HG02571 (cell line): ENCODE measurements at regions not wholly inside any gene's neighbourhood (a gene's known extent, or its start where the extent isn't known, plus 50 kb on each side); places are given as distances from the start of the nearest gene placed in this dataset.

ENCODE experiments used
- ATAC-seq: cut with Tn5 transposase; IDR thresholded peaks from one replicate; pipeline ENCODE4 v1.9.1; 2021; ENCODE audit warnings: mild to moderate bottlenecking, moderate library complexity; ENCODE audit not compliant: unreplicated experiment

DNA sequence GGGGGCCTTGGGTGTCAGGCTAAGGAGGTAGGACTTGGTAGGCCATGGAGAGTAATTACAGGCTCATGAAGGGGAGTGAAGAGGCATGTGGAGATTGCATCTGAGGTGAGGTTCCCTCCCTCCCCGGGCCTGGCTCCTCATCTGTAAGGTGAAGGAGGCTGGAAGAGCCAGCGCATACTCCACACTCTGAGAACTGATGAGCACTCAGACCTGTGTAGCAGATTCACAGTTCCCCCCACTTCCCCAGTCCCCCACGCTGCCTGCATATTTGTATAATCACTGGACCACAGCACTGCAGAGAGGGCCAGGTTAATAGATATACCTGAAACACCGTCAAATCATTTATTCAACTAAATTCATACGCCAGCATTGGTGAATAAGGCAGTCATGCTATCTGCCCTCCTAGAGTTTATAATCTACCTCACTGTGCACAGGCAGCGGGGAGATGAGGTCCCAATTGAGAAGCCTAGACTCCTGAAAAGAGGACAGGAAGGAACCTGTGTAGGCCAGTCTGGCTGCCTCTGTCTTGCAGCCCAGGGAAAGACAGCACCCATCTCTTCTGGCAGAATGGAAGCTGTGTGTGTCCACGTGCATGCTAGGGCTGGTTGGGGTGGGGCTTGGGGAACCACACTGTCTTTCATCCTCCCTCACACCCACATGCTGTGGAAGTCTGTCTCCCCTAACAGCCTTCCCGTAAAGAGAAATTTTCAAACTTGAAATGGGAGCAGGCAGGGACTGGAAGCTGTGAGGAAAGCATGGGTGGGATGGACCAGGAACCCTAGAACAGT lies 110.6 kb upstream of the ATP1A1 start:
- ATAC-seq = no peak

DNA sequence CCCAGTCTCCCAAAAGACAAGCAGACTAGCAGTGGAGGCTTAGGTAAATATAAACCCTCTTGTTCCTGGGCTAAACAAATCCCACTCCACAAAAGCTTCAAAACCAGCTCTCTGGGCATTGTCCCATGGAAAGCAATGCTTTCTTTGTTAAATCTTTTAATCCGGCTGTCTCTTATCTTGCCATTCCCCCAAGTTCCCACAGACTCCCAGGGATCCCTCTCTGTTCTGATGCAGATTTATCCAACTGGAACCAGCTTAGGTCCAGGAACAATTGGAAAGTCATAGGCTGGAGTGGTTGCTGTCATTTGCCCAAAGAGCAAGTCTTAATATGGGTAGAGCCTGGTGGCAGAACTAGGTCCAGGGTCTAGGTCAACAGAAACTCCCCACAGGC lies 110.1 kb upstream of the ATP1A1 start:
- ATAC-seq = no peak

- no peak for ATAC-seq
Measured at GRCh38 chr1:116265931-116266863, 106.8 kb upstream of the ATP1A1 start.

DNA sequence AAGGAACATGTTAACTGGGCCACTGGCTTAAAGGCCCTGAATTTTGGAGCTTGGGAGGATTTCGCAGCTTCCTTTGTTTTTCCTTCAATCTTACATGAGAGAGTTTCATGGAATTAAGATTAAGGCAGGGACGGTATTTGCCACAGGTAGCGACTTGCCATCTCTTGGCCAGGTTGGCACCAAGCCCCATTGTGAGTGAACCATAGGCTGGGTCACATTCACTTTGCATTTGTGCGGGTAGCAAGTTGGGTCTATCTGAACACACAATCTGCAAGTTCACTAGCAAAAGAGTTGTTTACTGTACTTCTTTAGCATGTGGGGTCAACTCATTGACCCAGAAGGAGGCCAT lies 106.2 kb upstream of the ATP1A1 start:
- ATAC-seq = no peak

GRCh38 chr1:116268211-116268610 lies 104.8 kb upstream of the ATP1A1 start:
- ATAC-seq = no peak

GRCh38 chr1:116270316-116271057 lies 102.6 kb upstream of the ATP1A1 start:
- no peak for ATAC-seq

- ATAC-seq = no peak
Measured at GRCh38 chr1:116273042-116273783, 99.8 kb upstream of the ATP1A1 start.

GRCh38 chr1:116276532-116276931 lies 96.5 kb upstream of the ATP1A1 start:
- no peak for ATAC-seq

- no peak for ATAC-seq
Measured at GRCh38 chr1:116277840-116278540, 95.1 kb upstream of the ATP1A1 start.

DNA sequence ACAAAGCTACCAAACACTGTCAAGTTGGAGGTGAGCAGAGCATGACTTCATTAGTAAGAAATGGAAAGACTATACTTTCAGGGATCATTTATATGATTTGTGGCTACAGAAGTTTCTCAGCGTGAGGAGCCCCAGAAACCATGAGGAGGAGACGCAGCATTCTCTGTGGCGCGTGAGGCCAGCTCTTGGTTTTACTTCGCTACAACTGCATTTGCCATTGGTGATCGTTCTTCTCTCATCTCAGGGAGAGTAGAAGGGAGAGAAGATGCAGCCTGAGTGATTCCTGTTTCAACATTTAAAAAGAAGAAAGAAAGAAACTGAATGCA lies 94.5 kb upstream of the ATP1A1 start:
- no peak for ATAC-seq

- ATAC-seq = no peak
Measured at GRCh38 chr1:116279715-116280114, 93.3 kb upstream of the ATP1A1 start.

DNA sequence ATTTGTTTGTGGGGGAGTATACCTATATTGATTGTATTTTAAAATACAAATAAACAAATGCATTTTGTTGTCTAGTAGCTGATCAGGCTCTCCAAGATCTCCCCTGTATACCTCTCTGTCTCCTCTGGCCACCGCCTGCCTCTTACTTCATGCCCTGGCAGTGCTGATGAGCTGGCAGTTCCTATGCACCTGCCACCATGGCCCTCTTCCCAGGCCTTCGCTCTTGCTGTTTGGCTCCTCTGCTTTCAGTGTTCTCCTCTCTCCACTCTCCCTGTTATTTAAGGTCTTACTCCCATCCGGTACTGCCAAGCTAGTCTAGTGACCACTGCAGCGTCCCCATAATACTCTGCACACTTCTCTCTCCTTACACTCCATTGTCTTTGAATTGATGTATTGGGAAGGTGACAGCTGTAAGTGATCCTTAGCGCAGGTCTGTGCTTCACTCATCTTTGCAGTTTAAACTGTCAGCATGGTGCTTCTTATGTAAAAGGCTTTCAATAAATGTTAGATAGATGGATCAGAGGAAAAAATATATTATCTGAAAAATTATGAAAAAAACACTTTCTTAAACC lies 88.1 kb upstream of the ATP1A1 start:
- no peak for ATAC-seq

DNA sequence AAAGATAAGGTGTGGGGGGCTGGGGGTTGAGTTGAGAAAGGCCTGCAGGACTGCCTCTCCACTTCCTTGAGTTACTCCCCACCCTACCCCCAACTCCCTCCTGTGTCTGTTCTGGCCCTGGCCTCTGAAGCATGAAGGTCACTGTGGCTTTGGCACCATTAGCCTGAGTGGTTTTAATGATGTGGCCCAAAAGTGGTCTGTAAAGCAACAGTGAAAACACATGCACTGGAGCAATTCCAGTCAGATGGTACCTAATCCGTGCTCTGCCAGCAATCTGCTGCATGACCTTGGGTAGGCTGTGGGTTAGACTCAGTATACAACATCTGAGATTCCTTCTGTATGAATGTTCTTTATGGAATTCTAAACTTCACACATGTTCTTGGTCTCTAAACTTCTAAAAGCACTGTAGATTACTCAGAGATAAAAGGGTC lies 86.5 kb upstream of the ATP1A1 start:
- ATAC-seq = no peak

DNA sequence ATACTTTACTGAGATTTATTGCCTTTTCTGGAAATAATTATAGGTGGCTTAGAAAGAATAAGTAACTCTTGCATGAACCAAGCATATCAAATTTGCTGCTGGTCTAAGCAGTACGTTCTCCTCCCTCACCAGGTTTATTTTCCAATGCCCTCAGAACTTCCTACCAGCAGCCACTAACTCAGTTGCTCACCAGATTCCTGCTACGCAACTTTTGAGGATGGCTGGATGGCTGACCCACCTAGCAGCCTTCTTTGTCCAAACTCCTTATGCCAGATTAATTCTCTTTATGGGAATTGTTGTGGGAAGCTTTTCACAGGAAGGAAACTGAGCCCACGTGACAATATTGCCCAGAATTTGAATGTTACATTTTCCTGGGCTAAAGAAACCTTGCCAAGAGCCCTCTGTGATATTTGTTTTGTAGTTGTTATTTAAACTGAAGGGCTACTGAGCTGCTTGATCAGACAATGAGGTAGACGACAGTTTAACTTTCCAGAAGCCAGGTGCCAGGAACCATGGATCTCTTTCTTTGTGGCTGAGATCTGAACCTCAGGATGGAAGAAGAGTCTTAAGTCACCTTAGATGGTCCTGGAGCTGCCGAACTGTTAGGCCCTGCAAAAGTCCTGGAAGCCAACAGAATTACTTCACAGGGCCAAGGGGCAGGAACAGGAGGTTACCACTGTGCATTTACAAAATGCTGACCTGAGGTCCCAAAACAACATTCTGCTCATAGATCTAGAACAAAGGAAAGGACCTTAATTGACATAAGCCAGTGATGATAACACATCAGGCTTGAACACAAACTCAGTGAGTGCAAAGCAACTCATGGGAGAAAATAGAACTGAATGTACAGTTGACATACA lies 85.5 kb upstream of the ATP1A1 start:
- ATAC-seq = no peak

DNA sequence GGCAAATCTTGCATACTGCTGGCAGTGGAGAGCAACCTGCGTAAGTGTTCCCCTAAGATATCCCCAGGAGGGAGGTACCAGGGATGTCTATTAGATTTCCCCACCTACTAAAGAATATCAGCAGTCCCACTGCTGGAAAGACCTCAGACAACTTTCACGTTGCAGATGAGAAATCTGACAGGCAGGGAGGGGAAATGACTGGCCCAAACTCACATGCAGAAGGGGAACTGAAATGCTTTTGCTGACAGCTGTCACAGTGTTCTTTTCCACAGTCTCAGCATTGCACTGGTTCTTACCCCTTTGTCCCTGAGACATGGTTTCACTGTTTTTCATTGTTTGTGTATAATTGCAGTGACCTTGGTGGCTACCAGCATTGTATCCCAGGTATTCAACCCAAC lies 84.8 kb upstream of the ATP1A1 start:
- ATAC-seq = peak; percentile 56

GRCh38 chr1:116289193-116289592 lies 83.9 kb upstream of the ATP1A1 start:
- no peak for ATAC-seq

DNA sequence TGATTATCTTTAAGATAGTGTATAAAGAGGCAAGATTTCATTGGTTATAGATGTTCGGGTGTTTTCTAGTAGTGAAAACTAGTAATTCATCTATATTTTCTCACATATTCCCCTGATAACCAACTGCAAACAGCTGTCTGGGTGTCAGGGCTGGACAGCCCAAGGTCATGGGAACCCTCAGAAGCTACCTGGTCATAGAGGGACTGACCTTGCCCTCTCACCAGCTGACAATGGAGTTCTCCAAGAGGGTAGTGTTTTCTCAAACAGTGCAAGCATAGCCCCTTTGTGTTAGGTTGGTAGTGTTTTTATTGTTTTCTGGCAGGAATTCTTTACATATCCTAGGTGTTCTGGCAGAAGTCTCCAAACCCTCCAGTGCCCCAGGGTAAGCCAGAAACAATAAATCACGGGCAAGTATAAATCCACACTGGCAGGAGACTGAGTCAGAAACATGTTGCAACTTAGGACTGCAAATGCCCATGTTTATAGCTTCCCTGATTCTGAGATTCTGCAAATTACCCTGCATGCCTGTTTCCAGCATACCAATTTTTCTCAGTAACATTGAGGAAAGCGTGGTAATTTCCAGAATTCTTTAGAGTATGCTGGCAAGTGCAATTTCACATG lies 82.8 kb upstream of the ATP1A1 start:
- ATAC-seq = no peak

- no peak for ATAC-seq
Measured at GRCh38 chr1:116291024-116291423, 82.0 kb upstream of the ATP1A1 start.
